ENCODE measurements at regions not wholly inside any gene's neighbourhood (a gene's known extent, or its start where the extent isn't known, plus 50 kb on each side); places are given as distances from the start of the nearest gene placed in this dataset.

DNA sequence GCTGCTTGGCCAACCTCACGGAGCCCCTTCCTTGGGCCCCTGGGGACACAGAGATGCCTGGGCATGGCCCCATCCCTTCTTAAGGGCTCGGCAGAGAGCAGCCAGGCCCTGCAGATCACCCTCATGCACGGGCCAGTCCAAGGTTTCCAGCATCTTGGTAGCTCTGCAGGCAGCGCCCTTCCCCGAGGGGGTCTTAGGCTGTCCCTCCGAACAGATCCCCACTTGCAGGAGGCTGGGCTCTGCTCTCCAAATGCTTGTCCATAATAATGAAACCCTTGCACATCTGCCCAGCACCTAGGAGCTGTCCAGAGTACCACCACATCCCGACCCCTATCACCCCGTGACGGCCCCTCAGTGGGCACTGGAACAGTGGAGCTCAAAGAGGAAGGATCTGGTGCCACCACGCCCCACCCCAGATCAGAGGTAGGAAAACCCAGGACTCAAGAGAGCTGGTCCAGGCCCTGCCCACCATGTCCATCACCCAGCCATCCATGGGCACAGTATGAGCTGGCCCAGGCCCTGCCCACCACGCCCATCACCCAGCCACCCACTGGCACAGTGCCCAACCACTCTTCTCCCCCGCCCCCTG lies 92.5 kb upstream of the PRR5 start:
- TF ChIP-seq, protein P1, sequence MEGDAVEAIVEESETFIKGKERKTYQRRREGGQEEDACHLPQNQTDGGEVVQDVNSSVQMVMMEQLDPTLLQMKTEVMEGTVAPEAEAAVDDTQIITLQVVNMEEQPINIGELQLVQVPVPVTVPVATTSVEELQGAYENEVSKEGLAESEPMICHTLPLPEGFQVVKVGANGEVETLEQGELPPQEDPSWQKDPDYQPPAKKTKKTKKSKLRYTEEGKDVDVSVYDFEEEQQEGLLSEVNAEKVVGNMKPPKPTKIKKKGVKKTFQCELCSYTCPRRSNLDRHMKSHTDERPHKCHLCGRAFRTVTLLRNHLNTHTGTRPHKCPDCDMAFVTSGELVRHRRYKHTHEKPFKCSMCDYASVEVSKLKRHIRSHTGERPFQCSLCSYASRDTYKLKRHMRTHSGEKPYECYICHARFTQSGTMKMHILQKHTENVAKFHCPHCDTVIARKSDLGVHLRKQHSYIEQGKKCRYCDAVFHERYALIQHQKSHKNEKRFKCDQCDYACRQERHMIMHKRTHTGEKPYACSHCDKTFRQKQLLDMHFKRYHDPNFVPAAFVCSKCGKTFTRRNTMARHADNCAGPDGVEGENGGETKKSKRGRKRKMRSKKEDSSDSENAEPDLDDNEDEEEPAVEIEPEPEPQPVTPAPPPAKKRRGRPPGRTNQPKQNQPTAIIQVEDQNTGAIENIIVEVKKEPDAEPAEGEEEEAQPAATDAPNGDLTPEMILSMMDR (IDR thresholded peaks at IDR 0.05): no peak
- TF ChIP-seq RAD21 (conservative IDR thresholded peaks at IDR 0.05 in 1 of 2, IDR thresholded peaks at IDR 0.05 in 1 of 2) (no peak), MAZ (IDR thresholded peaks at IDR 0.05; ENCODE audit: borderline replicate concordance, low read depth, low read length) (no peak), EP300 (IDR thresholded peaks at IDR 0.05) (no peak), JUNB (IDR thresholded peaks at IDR 0.05) (no peak), POLR2AphosphoS2 (conservative IDR thresholded peaks at IDR 0.05; ENCODE audit: low read length) (no peak), JUN (IDR thresholded peaks at IDR 0.05) (no peak), MYC (IDR thresholded peaks at IDR 0.05; ENCODE audit: borderline replicate concordance, low read length) (no peak)
